ENCODE measurements at regions not wholly inside any gene's neighbourhood (a gene's known extent, or its start where the extent isn't known, plus 50 kb on each side); places are given as distances from the start of the nearest gene placed in this dataset.
"Not testable (repeated sequence)": the region's sequence is repeated elsewhere in the genome, so short reads cannot be mapped to it uniquely, and the experiment has no call there.

GRCh38 chr5:45765561-45765960 is 69.4 kb upstream of the HCN1 start:
- DNase-seq (ENCODE audit: low read depth) = no peak
- TF ChIP-seq, protein P1, sequence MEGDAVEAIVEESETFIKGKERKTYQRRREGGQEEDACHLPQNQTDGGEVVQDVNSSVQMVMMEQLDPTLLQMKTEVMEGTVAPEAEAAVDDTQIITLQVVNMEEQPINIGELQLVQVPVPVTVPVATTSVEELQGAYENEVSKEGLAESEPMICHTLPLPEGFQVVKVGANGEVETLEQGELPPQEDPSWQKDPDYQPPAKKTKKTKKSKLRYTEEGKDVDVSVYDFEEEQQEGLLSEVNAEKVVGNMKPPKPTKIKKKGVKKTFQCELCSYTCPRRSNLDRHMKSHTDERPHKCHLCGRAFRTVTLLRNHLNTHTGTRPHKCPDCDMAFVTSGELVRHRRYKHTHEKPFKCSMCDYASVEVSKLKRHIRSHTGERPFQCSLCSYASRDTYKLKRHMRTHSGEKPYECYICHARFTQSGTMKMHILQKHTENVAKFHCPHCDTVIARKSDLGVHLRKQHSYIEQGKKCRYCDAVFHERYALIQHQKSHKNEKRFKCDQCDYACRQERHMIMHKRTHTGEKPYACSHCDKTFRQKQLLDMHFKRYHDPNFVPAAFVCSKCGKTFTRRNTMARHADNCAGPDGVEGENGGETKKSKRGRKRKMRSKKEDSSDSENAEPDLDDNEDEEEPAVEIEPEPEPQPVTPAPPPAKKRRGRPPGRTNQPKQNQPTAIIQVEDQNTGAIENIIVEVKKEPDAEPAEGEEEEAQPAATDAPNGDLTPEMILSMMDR (IDR thresholded peaks at IDR 0.05; ENCODE audit: control insufficient read depth, insufficient read depth, low read depth, low read length, missing control alignments) = no peak
- no peak overlapping the region for H3K4me3 ChIP-seq (ENCODE audit: control insufficient read depth, low read depth, low read length)

GRCh38 chr5:45750574-45750973 is 54.4 kb upstream of the HCN1 start:
- TF ChIP-seq, protein P1 (IDR thresholded peaks at IDR 0.05; ENCODE audit: control insufficient read depth, insufficient read depth, low read depth, low read length, missing control alignments) = no peak
- H3K4me3 ChIP-seq (ENCODE audit: control insufficient read depth, low read depth, low read length) = no peak overlapping the region
- no peak for DNase-seq (ENCODE audit: low read depth)

DNA sequence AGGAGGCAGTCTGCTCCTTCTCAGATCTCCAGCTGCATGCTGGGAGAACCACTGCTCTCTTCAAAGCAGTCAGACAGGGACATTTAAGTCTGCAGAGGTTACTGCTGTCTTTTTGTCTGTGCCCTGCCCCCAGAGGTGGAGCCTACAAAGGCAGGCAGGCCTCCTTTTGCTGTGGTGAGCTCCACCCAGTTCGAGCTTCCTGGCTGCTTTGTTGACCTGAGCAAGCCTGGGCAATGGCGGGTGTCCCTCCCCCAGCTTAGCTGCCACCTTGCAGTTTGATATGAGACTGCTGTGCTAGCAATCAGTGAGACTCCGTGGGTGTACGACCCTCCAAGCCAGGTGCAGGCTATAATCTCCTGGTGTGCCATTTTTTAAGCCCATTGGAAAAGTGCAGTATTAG is 52.3 kb upstream of the HCN1 start:
- DNase-seq (ENCODE audit: low read depth); H3K4me3 ChIP-seq (ENCODE audit: control insufficient read depth, low read depth, low read length): not testable (repeated sequence)

All from AG09309 (cell line).